HepG2 (cell line): ENCODE measurements at regions not wholly inside any gene's neighbourhood (a gene's known extent, or its start where the extent isn't known, plus 50 kb on each side); places are given as distances from the start of the nearest gene placed in this dataset.
A peak's percentile ranks its signal among the peaks of the same experiment; 100 is the strongest.

Experiments used
- ESRRA ChIP-seq: sonication (generic); formaldehyde crosslinking; IDR thresholded peaks from 2 replicates; pipeline ENCODE4 v1.5.1; 2020; ENCODE audit warnings: mild to moderate bottlenecking, low read depth, missing genetic modification reagents
- TEAD2 ChIP-seq: sonication (generic); formaldehyde crosslinking; IDR thresholded peaks from 2 replicates; pipeline ENCODE4 v1.9.0; 2021; ENCODE audit warnings: missing genetic modification reagents
- TF ChIP-seq, protein P1 (sequence below): IDR thresholded peaks from 2 replicates; pipeline ENCODE4 v1.4.0; 2020; ENCODE audit warnings: mild to moderate bottlenecking, missing genetic modification reagents
- TF ChIP-seq, protein P2 (sequence below): sonication (generic); formaldehyde crosslinking; IDR thresholded peaks from 2 replicates; pipeline ENCODE4 v1.5.1; 2020; ENCODE audit warnings: mild to moderate bottlenecking, missing genetic modification reagents, moderate library complexity
- TF ChIP-seq, protein P3 (sequence below), 2 experiments: sonication (generic) in 1 of 2; formaldehyde crosslinking in 1 of 2; IDR thresholded peaks; 2 replicates each; pipeline versions ENCODE4 v1.6.1 to v1.9.0; 2014 to 2022; ENCODE audit warnings: antibody characterized with exemption in 1 of 2, borderline replicate concordance in 1 of 2, inconsistent platforms in 1 of 2, low read depth in 1 of 2, missing genetic modification reagents in 1 of 2
- TF ChIP-seq, protein P4 (sequence below): sonication (generic); formaldehyde crosslinking; IDR thresholded peaks from 2 replicates; pipeline ENCODE4 v1.4.0; 2020; ENCODE audit warnings: missing genetic modification reagents

DNA sequence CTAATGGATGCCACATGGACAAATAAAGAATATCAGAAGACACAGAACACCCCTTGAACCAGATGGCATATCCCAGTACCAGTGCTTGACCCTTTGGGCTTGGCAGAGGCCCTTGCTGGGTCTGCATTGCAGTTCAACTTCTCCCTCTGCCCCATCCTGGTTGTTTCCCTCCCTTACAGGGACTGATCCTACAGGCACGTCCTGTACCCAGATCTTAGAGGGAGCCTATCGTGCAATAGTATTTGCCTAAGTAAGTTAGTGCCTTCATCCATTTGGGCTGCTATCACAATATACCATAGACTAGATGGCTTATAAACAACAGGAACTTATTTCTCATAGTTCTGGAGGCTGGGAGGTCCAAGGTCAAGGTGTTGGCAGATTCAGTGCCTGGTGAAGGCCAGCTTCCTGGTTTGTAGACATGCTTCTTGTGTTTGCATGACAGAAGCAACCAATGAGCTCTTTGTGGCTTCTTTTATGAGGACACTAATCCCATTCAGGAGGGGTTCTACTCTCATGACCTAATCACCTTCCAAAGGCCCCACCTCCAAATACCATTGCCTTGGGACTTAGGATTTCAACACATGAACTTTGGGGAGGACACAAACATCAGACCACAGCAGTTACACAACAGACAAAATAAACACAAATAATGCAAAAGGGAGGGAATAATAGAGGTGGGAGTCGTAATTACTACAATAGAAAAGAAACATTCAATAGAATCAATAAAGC lies 146.5 kb upstream of the MSX1 start (continued):
- TF ChIP-seq, protein P1, sequence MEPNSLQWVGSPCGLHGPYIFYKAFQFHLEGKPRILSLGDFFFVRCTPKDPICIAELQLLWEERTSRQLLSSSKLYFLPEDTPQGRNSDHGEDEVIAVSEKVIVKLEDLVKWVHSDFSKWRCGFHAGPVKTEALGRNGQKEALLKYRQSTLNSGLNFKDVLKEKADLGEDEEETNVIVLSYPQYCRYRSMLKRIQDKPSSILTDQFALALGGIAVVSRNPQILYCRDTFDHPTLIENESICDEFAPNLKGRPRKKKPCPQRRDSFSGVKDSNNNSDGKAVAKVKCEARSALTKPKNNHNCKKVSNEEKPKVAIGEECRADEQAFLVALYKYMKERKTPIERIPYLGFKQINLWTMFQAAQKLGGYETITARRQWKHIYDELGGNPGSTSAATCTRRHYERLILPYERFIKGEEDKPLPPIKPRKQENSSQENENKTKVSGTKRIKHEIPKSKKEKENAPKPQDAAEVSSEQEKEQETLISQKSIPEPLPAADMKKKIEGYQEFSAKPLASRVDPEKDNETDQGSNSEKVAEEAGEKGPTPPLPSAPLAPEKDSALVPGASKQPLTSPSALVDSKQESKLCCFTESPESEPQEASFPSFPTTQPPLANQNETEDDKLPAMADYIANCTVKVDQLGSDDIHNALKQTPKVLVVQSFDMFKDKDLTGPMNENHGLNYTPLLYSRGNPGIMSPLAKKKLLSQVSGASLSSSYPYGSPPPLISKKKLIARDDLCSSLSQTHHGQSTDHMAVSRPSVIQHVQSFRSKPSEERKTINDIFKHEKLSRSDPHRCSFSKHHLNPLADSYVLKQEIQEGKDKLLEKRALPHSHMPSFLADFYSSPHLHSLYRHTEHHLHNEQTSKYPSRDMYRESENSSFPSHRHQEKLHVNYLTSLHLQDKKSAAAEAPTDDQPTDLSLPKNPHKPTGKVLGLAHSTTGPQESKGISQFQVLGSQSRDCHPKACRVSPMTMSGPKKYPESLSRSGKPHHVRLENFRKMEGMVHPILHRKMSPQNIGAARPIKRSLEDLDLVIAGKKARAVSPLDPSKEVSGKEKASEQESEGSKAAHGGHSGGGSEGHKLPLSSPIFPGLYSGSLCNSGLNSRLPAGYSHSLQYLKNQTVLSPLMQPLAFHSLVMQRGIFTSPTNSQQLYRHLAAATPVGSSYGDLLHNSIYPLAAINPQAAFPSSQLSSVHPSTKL (CRISPR knock-in tag) = peak; percentile 86
- TF ChIP-seq TEAD2 (no peak), ESRRA (CRISPR knock-in tag) (0 out of 2 replicates have a peak, but pooled peaks have one; percentile 41)
- TF ChIP-seq, protein P2, sequence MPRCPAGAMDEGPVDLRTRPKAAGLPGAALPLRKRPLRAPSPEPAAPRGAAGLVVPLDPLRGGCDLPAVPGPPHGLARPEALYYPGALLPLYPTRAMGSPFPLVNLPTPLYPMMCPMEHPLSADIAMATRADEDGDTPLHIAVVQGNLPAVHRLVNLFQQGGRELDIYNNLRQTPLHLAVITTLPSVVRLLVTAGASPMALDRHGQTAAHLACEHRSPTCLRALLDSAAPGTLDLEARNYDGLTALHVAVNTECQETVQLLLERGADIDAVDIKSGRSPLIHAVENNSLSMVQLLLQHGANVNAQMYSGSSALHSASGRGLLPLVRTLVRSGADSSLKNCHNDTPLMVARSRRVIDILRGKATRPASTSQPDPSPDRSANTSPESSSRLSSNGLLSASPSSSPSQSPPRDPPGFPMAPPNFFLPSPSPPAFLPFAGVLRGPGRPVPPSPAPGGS = no peak
- TF ChIP-seq, protein P3, sequence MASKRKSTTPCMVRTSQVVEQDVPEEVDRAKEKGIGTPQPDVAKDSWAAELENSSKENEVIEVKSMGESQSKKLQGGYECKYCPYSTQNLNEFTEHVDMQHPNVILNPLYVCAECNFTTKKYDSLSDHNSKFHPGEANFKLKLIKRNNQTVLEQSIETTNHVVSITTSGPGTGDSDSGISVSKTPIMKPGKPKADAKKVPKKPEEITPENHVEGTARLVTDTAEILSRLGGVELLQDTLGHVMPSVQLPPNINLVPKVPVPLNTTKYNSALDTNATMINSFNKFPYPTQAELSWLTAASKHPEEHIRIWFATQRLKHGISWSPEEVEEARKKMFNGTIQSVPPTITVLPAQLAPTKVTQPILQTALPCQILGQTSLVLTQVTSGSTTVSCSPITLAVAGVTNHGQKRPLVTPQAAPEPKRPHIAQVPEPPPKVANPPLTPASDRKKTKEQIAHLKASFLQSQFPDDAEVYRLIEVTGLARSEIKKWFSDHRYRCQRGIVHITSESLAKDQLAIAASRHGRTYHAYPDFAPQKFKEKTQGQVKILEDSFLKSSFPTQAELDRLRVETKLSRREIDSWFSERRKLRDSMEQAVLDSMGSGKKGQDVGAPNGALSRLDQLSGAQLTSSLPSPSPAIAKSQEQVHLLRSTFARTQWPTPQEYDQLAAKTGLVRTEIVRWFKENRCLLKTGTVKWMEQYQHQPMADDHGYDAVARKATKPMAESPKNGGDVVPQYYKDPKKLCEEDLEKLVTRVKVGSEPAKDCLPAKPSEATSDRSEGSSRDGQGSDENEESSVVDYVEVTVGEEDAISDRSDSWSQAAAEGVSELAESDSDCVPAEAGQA (IDR thresholded peaks at IDR 0.05; ENCODE audit: low read depth) = no peak
- TF ChIP-seq, protein P3 (CRISPR knock-in tag; IDR thresholded peaks at IDR 0.05; ENCODE audit: borderline replicate concordance) = no peak
- TF ChIP-seq, protein P4, sequence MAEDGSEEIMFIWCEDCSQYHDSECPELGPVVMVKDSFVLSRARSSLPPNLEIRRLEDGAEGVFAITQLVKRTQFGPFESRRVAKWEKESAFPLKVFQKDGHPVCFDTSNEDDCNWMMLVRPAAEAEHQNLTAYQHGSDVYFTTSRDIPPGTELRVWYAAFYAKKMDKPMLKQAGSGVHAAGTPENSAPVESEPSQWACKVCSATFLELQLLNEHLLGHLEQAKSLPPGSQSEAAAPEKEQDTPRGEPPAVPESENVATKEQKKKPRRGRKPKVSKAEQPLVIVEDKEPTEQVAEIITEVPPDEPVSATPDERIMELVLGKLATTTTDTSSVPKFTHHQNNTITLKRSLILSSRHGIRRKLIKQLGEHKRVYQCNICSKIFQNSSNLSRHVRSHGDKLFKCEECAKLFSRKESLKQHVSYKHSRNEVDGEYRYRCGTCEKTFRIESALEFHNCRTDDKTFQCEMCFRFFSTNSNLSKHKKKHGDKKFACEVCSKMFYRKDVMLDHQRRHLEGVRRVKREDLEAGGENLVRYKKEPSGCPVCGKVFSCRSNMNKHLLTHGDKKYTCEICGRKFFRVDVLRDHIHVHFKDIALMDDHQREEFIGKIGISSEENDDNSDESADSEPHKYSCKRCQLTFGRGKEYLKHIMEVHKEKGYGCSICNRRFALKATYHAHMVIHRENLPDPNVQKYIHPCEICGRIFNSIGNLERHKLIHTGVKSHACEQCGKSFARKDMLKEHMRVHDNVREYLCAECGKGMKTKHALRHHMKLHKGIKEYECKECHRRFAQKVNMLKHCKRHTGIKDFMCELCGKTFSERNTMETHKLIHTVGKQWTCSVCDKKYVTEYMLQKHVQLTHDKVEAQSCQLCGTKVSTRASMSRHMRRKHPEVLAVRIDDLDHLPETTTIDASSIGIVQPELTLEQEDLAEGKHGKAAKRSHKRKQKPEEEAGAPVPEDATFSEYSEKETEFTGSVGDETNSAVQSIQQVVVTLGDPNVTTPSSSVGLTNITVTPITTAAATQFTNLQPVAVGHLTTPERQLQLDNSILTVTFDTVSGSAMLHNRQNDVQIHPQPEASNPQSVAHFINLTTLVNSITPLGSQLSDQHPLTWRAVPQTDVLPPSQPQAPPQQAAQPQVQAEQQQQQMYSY (CRISPR knock-in tag) = peak; percentile 44; the same call in 1 of the 2 replicates
